ENCODE measurements at regions not wholly inside any gene's neighbourhood (a gene's known extent, or its start where the extent isn't known, plus 50 kb on each side); places are given as distances from the start of the nearest gene placed in this dataset.

GRCh38 chr2:195031411-195031810 is 625.6 kb upstream of the SLC39A10 start:
- DNase-seq (no peak), ATAC-seq (no peak), FAIRE-seq (no peak)
- no peaks in the 10 kb centered on the region for H3K4me1 ChIP-seq
- WGBS, 2 donors = 90 to 100% methylated on average over 1 of the region's 1 CpG
- intact Hi-C loops (cut with DNase I) = no loop called here
- no peaks in the 10 kb centered on the region for H3K36me3 ChIP-seq
- no peaks in the 10 kb centered on the region for H3K27me3 ChIP-seq
- H3K9me3 ChIP-seq = no peaks in the 10 kb centered on the region
- TF ChIP-seq CTCF (IDR thresholded peaks at IDR 0.05) = no peak
- no peak overlapping the region for H3K27ac ChIP-seq
- no peak overlapping the region for H3K4me3 ChIP-seq

- no peak overlapping the region for H3K4me3 ChIP-seq
- H3K27me3 ChIP-seq = no peaks in the 10 kb centered on the region
- no peaks in the 10 kb centered on the region for H3K4me1 ChIP-seq
- DNase-seq (no peak), FAIRE-seq (no peak), ATAC-seq (no peak)
- no peak for TF ChIP-seq CTCF (IDR thresholded peaks at IDR 0.05)
- intact Hi-C loops (cut with DNase I) = no loop called here
- no peaks in the 10 kb centered on the region for H3K36me3 ChIP-seq
- no peaks in the 10 kb centered on the region for H3K9me3 ChIP-seq
- 49 to 51% methylated on average over 4 of the region's 4 CpGs for WGBS, 2 donors
- no peak overlapping the region for H3K27ac ChIP-seq
Observed at GRCh38 chr2:195029804-195030654, 627.0 kb upstream of the SLC39A10 start.

GRCh38 chr2:195027947-195028346 is 629.1 kb upstream of the SLC39A10 start:
- Histone ChIP-seq H3K27me3 (no peaks in the 10 kb centered on the region), H3K4me3 (no peak overlapping the region), H3K36me3 (no peaks in the 10 kb centered on the region), H3K4me1 (no peaks in the 10 kb centered on the region), H3K9me3 (no peaks in the 10 kb centered on the region), H3K27ac (no peak overlapping the region)
- WGBS, 2 donors = 49 to 52% methylated on average over 4 of the region's 4 CpGs
- no peak for TF ChIP-seq CTCF (IDR thresholded peaks at IDR 0.05)
- DNase-seq = no peak
- no peak for ATAC-seq
- no peak for FAIRE-seq
- intact Hi-C loops (cut with DNase I) = no loop called here

- no peak for DNase-seq
- no peaks in the 10 kb centered on the region for H3K4me1 ChIP-seq
- intact Hi-C loops (cut with DNase I) = no loop called here
- FAIRE-seq = no peak
- no peaks in the 10 kb centered on the region for H3K27me3 ChIP-seq
- 58 to 83% methylated on average over 1 of the region's 1 CpG for WGBS, 2 donors
- no peaks in the 10 kb centered on the region for H3K9me3 ChIP-seq
- no peak overlapping the region for H3K4me3 ChIP-seq
- H3K27ac ChIP-seq = no peak overlapping the region
- no peaks in the 10 kb centered on the region for H3K36me3 ChIP-seq
- no peak for ATAC-seq
- TF ChIP-seq CTCF (IDR thresholded peaks at IDR 0.05) = no peak
Observed at GRCh38 chr2:195026261-195026660, 630.8 kb upstream of the SLC39A10 start.

GRCh38 chr2:195022508-195022830 is 634.6 kb upstream of the SLC39A10 start:
- TF ChIP-seq CTCF (IDR thresholded peaks at IDR 0.05) = no peak
- H3K4me1 ChIP-seq = no peaks in the 10 kb centered on the region
- no peak overlapping the region for H3K4me3 ChIP-seq
- DNase-seq (no peak), ATAC-seq (no peak), FAIRE-seq (no peak)
- no peak overlapping the region for H3K27ac ChIP-seq
- no peaks in the 10 kb centered on the region for H3K36me3 ChIP-seq
- WGBS, 2 donors = 78 to 79% methylated on average over 4 of the region's 4 CpGs
- H3K9me3 ChIP-seq = no peaks in the 10 kb centered on the region
- intact Hi-C loops (cut with DNase I) = no loop called here
- no peaks in the 10 kb centered on the region for H3K27me3 ChIP-seq
